HL-60/S4 (cell line): ENCODE measurements at regions not wholly inside any gene's neighbourhood (a gene's known extent, or its start where the extent isn't known, plus 50 kb on each side); places are given as distances from the start of the nearest gene placed in this dataset.
"Not testable (repeated sequence)": the region's sequence is repeated elsewhere in the genome, so short reads cannot be mapped to it uniquely, and the experiment has no call there.

Experiments used
- in situ Hi-C: fragments of 300-500 bp; cut with MboI; formaldehyde crosslinking; loops from 2 replicates; pipeline ENCODE4 v1.14.3; 2022; ENCODE audit warnings: low sequenced_read_pairs

DNA sequence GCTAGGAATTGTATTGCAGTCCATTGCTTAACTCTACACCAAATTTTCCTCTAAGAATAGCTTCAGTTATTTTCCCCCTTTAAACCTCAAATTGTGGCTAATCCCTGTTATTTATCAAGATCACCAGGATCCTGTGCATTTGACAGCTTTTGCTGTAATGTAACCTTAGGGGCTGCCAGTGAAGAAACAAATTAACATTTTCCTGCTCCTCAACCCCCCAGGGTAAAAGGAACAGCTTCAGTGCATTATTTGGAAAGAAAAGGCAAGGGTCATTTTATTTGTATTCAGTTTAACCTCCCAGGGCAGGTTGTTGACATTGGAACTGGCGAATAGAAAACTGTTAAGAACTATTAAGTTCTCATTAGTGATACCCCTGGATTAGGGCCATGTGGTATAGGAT lies 57.0 kb downstream of the PCDH20 start:
- in situ Hi-C loops = no loop called here

DNA sequence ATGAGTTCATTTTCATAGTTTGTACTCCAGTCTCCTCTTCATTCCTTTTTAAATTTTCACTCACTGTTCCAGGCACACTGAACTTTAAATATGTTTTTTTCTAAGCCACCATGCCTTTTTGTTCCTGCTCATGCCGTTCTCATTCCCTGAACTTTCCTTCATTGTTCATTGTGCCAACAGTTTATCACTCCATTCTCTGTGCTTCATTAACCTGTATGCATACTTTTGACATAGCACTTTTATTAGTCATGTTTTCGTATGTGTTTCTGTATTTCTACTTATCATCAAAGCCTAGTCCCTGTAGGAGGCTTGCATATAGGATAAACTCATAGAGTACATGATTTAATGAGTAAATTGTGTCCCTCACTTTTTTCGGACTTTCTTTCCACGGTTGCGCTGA lies 65.3 kb downstream of the PCDH20 start:
- in situ Hi-C loops = no loop called here

DNA sequence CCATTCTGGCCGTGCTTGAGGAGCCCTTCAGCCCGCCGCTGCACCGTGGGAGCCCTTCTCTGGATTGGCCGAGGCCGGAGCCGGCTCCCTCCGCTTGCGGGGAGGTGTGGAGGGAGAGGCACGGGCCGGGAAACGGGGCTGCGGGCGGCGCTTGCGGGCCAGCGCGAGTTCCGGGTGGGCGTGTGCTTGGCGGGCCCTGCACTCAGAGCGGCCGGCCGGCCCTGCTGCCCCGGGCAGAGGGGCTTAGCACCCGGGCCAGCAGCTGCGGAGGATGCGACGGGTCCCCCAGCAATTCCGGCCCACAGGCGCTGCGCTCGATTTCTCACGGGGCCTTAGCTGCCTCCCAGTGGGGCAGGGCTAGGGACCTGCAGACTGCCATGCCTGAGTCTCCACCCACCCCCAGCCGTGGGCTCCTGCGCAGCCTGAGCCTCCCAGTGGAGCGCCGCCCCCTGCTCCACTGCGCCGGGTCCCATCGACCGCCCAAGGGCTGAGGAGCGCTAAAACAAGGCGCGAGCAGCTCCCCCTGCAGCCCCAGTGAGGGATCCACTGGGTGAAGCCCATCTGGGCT lies 76.5 kb downstream of the PCDH20 start:
- in situ Hi-C loops = no loop called here

DNA sequence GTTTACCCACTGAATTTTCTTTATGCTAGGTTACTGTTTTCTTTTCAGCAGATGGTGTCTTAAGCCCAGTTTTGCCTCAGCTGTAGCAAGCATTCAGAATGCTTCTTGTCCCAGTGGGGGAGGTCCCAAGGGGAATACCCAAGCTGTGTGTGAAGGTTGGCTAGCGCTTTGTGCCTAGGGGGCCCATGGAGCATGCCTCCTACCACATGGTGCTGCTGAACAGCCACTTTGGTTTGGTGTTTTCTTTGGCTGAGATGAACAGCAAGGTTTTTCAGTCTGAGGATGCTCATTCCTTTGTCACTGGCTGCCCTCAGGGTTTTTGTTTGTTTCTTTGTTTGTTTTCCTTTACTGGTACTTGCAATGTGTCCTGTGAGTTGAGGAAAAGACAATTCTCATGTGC lies 99.0 kb downstream of the PCDH20 start:
- in situ Hi-C loops = no loop called here

DNA sequence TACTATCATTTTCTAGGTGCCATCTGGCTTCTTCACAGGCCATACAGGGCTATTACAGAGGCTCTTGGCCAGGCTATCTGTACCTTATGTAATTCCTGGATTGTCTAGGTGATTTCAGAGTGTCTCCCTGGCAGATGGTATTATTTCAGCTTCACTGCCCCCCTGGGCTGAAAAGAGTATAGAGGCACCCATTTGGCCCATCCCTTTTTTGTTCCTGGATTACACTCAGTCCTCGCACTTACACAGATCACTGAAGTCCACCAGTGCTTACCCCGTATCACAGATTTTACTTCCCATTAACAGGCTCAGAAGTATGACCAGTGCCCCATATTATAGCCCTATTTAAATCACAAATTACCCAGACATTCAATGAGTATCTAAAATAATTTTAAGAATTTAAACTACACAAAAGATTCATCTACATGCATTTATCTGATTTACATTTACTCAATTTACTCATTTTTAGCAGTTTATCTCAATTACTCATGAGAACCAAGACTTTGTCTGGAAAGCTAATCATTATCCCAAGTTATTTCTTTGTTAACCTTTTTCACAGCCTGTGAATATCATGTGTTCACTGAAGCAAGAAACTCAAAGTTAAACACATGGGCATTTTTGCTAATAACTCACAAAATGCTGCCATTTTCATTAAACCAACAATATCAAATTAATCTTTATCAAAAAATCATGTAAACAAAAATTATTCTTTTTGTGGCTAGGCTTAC lies 121.0 kb downstream of the PCDH20 start:
- in situ Hi-C loops = no loop called here

DNA sequence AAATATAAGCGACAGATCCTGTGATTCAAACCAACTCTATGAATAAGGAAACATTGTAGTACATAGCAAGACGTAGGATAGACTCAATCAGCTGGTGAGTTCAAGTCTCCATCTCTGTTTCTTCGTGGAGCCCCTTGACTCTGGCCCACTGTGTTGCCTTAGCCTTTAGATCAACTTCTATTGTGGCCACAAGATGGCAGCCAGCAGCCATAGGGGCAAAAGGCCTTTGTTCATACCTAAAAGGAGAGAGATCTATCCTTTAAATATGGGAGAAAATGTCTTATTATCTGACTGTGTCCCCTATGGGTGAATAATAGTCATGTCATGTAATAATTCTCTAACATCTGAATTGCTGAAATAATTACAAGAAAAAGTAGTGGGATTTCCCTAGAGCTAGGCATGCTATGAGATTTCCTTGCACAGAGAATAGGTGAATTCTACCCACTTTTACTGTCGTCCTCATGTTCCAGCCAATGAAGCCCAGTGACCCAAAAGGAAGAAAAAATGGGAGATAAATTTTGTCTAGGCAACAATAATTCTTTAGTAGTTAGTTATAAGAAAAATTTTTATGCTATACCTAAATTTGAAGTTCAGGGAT lies 129.4 kb downstream of the PCDH20 start:
- in situ Hi-C loops = no loop called here

DNA sequence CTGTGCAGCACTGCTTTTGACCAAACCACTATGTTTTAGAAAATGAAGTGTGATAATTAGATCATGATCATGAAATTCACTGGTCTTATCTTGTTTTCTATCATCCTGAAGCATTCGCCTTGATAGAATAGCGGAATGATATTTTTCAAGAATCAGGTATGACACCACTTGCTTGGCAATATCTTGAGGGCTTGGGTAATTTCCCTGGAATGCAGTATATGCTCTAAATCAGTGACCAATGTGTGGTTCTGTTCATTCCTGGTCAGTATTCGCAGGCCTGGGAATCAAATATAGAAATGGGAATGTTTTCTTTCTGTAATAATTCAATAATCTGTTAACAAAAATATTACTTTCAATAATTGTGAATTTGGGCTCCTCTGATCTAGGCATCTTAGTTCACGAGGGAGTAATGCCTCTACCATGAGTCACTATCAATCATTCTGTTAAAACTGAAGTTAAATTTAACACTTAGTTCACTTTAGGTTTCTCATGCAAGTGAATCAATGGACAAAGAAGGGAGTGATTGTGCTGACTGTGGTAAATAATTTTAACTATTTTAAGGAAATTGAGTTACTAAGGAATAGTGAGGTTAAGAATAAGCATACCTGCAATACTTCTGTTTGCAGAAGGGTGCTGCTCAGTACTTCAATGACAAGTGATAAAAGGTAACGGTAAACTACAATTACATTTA lies 137.9 kb downstream of the PCDH20 start:
- in situ Hi-C loops = no loop called here

DNA sequence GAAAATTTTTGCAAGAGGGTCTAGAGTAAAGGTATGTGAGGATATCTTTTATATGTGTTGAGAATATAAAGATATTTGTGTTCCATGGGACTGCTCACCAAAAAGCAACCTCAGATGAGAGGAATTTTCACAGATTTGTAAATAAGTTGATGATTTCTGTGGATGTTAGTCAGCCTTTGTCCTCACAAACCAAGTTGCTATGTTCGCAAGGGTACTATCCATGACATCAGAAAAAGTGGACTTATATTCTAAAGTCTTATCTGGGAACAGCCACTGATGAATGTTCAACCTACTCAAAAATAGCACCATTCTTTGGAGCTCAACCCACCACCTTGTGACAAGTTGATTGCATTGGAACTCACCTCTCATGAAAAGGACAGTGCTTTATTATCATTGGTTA lies 138.6 kb downstream of the PCDH20 start:
- in situ Hi-C loops = no loop called here

DNA sequence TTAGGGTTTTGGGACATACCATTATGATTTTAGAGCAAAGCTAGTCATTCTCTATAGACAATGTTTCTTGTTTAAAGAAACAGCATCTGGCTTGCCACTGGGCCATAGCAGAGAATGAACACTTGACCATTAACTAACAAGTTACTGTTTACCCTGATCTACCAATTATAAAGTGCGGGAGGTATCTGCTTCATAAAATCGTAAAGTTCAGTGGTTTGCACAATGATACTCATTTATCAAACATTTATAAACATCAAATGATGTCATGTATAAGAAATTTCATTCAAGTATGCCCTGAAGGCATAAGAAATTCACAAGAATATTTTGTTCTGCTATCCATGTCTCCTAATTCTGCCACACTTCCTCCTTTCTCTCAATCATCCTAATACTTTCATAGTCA lies 139.2 kb downstream of the PCDH20 start:
- in situ Hi-C loops = no loop called here

DNA sequence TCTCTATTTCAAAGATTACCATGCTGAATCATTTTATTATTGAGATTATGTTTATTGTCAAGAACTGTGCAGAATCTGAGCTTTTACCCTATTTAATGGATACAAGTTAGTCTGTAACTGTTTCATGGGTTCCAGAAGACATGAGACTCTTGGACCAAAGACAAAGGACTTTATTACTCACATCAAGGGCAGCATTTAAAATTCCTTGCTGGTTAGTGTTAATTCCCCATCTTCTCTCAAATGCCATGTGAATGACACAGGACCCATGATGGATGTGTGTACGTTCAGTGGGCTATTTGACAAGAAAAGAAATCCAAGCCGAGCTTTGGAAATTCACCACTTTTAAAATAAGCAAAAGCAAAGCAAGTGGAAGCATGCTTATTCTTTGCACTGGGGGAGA lies 139.9 kb downstream of the PCDH20 start:
- in situ Hi-C loops = no loop called here

DNA sequence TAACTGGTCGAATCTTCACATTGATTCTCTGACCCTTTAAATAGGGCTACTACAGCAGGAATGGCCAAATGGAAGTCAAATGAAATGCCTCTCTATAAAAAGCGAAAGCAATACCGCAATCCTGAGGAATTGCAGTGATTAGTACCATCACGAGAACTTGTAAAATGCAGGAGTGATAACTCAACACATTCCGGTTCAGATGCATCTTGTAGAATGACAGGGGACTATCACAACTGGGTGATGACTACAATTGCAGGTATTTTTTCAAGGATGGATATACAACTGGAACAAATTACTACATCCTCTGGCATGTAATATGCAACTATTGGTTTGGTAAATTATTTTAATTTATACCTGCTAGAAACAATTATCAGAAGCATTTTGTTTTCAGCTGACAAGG lies 140.4 kb downstream of the PCDH20 start:
- in situ Hi-C loops = no loop called here

DNA sequence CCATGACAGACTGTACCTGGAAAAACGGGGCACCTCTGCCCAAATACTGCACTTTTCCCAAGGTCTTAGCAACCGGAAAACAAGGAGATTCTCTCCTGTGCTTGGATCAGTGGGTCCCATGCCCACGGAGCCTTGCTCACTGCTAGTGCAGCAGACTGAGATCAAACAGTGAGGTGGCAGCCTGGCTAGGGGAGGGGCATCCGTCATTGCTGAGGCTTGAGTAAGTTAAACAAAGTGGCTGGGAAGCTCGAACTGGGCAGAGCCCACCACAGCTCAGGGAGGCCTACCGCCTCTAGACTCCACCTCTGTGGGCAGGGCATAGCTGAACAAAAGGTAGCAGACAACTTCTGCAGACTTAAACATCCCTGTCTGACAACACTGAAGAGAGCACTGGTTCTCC lies 148.8 kb downstream of the PCDH20 start:
- in situ Hi-C loops = not testable (repeated sequence)

DNA sequence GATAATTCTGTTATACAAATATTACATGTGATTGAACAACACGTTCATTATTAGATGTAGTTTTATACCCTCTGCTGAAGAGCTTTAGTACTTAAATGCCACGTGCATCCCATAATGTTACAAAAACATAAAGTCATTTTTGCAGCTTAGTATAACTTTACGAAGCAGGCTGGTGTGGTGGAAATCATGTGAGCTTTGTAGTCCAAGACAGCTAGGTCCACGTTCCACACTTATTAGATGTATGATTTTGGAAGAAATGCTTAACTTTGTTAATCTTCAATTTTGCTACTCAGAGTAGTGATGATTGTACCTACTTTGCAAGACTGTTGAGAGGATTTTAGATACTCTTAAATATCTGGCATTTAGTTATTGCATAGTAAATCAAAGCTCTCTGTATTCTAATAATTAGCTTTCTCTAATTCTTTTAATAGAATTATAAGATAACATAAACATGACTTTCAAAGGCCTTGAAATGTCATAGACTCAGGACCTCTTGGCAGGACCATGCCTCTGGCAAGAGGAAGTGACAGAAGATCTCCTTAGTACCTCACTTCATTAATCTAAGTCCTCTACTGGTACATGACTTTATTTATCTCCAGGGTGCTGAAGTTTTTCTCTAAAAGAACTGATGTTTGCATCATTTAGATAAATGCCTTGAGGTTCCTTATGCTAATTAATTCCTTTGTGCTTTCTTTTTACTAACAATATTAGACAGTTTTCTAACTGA lies 153.7 kb downstream of the PCDH20 start:
- in situ Hi-C loops = no loop called here

DNA sequence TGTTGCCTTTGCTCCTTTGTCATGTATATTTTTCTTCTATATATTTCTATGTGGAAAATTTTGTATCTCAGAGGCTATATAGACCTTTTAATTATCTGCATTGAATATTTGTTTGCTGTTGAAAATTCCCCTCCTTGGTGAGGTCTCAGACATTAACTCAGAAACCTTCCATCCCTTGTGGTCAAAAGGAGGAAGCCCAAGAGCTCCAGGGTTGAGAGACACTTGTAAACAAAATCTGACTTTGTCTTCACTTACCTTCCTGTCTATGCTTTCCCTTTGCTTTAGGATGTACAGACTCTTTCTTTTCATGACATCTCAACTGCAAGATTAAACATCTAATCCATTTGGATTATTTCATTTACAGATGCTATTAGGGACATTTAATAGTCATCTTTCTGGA lies 157.5 kb downstream of the PCDH20 start:
- in situ Hi-C loops = no loop called here

DNA sequence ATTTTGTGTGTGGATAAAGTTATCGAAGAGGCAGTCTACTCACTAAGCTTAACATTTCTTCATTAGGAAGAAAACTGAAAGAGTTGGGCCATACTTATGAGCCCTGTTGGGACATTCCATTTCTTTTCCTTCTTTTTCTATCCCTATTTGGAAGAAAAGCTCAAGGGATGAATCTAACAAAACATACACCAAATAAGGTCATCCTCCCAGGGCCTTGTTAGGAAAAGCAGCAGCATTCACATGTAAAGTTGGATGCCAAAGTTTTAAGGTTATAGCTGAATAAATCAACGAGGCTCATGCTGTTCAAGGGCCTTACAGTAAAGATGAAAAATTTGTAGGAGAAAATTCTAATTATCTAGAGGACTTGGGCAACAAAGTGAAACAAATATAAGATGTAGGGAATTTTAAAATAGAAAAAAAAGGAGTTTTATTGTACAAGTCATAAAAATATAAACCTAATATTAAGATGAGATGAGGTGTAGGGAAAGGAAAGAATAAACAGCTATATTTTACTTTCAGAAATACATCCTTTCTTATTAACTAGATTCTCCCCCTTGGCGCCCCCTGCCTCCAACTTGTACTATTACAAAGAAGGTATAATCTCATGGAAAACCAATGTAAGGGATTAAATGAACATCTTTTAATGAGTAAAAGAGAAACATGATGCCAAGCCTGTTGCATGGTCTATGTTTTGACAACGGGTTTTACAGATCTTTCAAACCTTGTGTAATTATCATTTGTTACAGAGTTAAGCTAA lies 160.4 kb downstream of the PCDH20 start:
- in situ Hi-C loops = no loop called here

DNA sequence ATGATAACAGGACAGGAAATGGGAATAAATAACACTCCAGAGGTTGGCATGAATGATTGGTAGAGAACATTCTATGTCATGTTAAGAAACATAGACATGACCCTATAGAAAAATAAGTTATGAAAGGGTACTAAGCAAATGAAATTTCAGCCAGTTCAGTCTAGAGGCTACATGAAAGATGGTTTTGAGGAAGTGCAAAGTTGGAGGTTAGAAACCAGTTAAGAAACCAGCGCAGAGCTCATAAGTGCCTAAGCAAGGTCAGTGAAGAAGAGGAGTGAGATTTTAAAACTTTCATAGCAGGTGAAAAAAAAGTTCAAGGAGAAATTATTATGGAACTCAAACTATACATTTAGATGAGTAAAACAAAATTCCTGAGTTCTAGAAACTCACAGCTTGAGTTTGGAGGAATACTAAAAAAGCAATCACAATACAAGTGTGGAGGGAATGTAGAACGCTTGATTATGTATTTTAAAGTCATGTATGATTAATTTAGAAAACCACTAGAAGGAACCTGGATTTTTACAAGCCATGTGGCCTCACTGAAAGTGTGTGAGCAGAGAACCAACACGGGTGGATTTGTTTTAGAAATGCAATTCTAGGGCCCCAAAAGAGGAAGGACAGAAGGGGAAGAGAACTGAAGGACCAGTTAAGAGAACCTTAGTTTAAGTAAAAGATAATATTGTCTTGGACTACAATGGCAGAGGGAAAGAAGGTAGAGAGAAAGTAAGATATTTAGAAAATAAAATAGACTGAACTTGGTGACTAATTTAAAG lies 162.4 kb downstream of the PCDH20 start:
- in situ Hi-C loops = no loop called here

DNA sequence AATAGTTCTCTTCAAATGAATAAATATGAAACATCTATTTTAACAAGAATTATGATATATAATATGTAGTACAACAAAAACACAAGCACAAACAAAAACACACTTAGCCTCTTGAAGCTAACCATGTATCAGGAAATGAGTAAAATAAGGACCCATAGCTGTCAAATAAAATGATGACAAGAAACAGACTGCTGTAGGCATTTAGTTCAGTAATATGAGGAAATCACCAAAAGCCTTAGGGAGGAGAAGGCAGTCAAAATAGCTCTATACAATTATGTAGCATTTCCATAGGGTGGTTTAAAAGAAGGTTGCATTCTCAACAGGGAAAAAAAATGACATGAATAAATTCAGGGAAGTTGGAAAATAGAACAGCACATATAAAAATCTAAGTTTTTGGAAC lies 163.4 kb downstream of the PCDH20 start:
- in situ Hi-C loops = no loop called here

DNA sequence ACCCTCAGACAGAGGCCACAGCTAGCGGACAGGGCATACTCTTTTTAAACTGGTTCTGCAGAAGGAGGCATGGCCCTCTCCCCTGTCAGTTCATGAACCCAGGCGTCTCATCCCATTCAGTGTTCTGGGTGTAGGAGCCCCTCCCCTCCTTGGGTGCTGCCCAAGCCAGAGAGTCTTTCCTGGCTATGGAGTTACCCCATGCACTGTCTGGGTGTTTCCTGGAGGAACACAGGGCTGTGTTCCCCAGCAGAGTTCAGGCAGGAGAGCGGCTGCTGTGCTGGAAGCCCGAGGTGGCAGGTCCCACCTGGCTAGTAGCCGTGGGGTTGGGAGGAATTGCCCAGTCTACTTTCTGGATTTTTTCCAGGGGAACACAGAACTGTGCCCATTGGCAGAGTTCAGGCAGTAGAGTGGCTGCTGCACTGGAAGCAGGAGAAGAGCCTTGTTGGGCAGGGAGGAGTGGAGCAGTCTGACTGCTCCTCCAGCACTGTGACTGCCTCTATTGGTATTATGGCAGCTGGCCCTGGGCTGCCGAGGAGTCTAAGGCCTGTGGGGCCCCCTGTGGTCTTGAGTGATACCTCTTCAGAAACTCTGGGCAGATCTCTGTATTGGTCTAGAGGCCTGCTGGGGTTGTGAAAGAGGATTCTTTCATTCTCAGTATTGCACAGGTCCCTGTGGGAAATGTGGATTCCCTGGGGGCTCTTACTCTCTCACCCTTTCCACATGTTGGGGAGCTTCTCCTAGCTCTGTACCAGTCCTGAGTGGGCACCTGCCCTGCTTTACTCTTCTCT lies 168.3 kb downstream of the PCDH20 start:
- in situ Hi-C loops = no loop called here

DNA sequence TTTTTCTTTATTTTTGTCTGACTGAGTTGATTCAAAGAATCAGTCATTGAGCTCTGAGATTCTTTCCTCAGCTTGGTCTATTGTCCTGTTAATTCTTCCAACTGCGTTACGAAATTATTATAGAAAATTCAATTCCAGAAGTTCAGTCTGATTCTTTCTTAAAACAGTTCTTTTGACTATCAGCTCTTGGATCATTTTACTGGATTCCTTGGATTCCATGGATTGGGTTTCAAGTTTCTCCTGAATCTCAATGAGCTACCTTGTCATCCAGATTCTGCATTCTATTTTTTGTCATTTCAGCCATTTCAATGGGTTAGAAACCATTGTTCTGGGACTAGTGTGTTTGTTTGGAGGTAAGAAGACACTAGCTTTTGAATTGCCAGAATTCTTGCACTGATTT lies 169.3 kb downstream of the PCDH20 start:
- in situ Hi-C loops = no loop called here
